Lower leg skin (tissue), 4 donors: ENCODE measurements at regions not wholly inside any gene's neighbourhood (a gene's known extent, or its start where the extent isn't known, plus 50 kb on each side); places are given as distances from the start of the nearest gene placed in this dataset.
"Not testable (repeated sequence)": the region's sequence is repeated elsewhere in the genome, so short reads cannot be mapped to it uniquely, and the experiment has no call there.

ENCODE experiments used
- DNase-seq, 2 donors: peaks; one replicate each; pipeline ENCODE4 v3.0.0-alpha.2; 2019; ENCODE audit warnings: low spot score in 2 of 2
- H3K4me3 ChIP-seq: fragments of 200-600 bp; sonication (generic); 2 replicates; pipeline ENCODE4 v1.5.1; 2017; ENCODE audit warnings: mild to moderate bottlenecking, low read depth; ENCODE audit not compliant: poor library complexity, severe bottlenecking
- CTCF ChIP-seq, 3 donors: fragments of 450-650 bp; IDR thresholded peaks; one replicate each; pipeline ENCODE4 v1.5.1; 2016; ENCODE audit warnings: antibody characterized with exemption in 3 of 3, mild to moderate bottlenecking in 3 of 3, moderate library complexity in 2 of 3
- POLR2A ChIP-seq, 2 donors: fragments of 450-650 bp; IDR thresholded peaks; one replicate each; pipeline ENCODE4 v1.6.1; 2016 to 2017; ENCODE audit warnings: antibody characterized with exemption in 2 of 2, mild to moderate bottlenecking in 1 of 2, moderate library complexity in 1 of 2
- WGBS, 2 donors: methylation state at CpG; one replicate each; pipeline ENCODE4 v1.1.5; 2018; 5-methylcytosine and 5-hydroxymethylcytosine counted together
- intact Hi-C: fragments of 100-400 bp; cut with DNase I; formaldehyde crosslinking; loops from one replicate; pipeline ENCODE4 v1.15.0; 2023; ENCODE audit warnings: low total_unique reads

- DNase-seq = no peak
- no peak overlapping the region for H3K4me3 ChIP-seq
Measured at GRCh38 chr5:163580516-163580915, 75.1 kb downstream of the MAT2B start.

GRCh38 chr5:163583491-163584153 lies 78.2 kb downstream of the MAT2B start:
- WGBS, 2 donors = 96% methylated on average over 25 to 34 of the region's 50 CpGs
- DNase-seq, intact Hi-C loops, H3K4me3 ChIP-seq: not testable (repeated sequence)

More at GRCh38 chr5:163580516-163580915, 75.1 kb downstream of the MAT2B start:
- TF ChIP-seq POLR2A (IDR thresholded peaks at IDR 0.05) (no peak), CTCF (IDR thresholded peaks at IDR 0.05) (no peak)
- 68 to 80% methylated on average over 2 of the region's 2 CpGs for WGBS, 2 donors
- intact Hi-C loops = no loop called here

- TF ChIP-seq POLR2A (IDR thresholded peaks at IDR 0.05) = no peak
- H3K4me3 ChIP-seq = no peak overlapping the region
- intact Hi-C loops = no loop called here
- WGBS, 2 donors = 75 to 91% methylated on average over 1 of the region's 1 CpG
- DNase-seq = no peak
Measured at GRCh38 chr5:163585206-163585605, 79.8 kb downstream of the MAT2B start.

GRCh38 chr5:163586531-163586956 lies 81.1 kb downstream of the MAT2B start:
- H3K4me3 ChIP-seq = no peak overlapping the region
- WGBS, 2 donors = 60 to 61% methylated on average over 2 of the region's 2 CpGs
- TF ChIP-seq CTCF (IDR thresholded peaks at IDR 0.05) = no peak
- TF ChIP-seq POLR2A (IDR thresholded peaks at IDR 0.05) = no peak
- no peak for DNase-seq
- intact Hi-C loops = no loop called here

GRCh38 chr5:163594951-163595350 lies 89.5 kb downstream of the MAT2B start:
- WGBS, 2 donors = 80 to 90% methylated on average over 3 of the region's 3 CpGs
- H3K4me3 ChIP-seq = no peak overlapping the region
- intact Hi-C loops = no loop called here
- DNase-seq = no peak
- no peak for TF ChIP-seq CTCF (IDR thresholded peaks at IDR 0.05)
- TF ChIP-seq POLR2A (IDR thresholded peaks at IDR 0.05) = no peak

- no peak for DNase-seq
- intact Hi-C loops = no loop called here
- no peak overlapping the region for H3K4me3 ChIP-seq
- no peak for TF ChIP-seq CTCF (IDR thresholded peaks at IDR 0.05)
- TF ChIP-seq POLR2A (IDR thresholded peaks at IDR 0.05) = no peak
- WGBS, 2 donors = 61 to 69% methylated on average over 6 of the region's 6 CpGs
Measured at GRCh38 chr5:163595932-163596607, 90.7 kb downstream of the MAT2B start.
